IPS-18a (cell line): ENCODE measurements at regions not wholly inside any gene's neighbourhood (a gene's known extent, or its start where the extent isn't known, plus 50 kb on each side); places are given as distances from the start of the nearest gene placed in this dataset.

Source experiments
- H3K27ac ChIP-seq: one replicate; pipeline ENCODE4 v1.5.1; 2013; ENCODE audit warnings: low read length
- H3K27me3 ChIP-seq: one replicate; pipeline ENCODE4 v1.6.1; 2013; ENCODE audit warnings: mild to moderate bottlenecking, low read length; ENCODE audit not compliant: control insufficient read depth, insufficient read depth
- H3K36me3 ChIP-seq: one replicate; pipeline ENCODE4 v1.6.1; 2013; ENCODE audit warnings: low read depth, low read length; ENCODE audit not compliant: control insufficient read depth
- H3K4me1 ChIP-seq: one replicate; pipeline ENCODE4 v1.6.1; 2013; ENCODE audit warnings: low read depth, low read length; ENCODE audit not compliant: control insufficient read depth
- H3K4me3 ChIP-seq: one replicate; pipeline ENCODE4 v1.5.1; 2013; ENCODE audit warnings: low read length
- H3K9ac ChIP-seq: one replicate; pipeline ENCODE4 v1.6.1; 2013; ENCODE audit warnings: mild to moderate bottlenecking, low read length, moderate library complexity
- H3K9me3 ChIP-seq: one replicate; pipeline ENCODE4 v1.6.1; 2013; ENCODE audit warnings: low read depth, low read length; ENCODE audit not compliant: control insufficient read depth

DNA sequence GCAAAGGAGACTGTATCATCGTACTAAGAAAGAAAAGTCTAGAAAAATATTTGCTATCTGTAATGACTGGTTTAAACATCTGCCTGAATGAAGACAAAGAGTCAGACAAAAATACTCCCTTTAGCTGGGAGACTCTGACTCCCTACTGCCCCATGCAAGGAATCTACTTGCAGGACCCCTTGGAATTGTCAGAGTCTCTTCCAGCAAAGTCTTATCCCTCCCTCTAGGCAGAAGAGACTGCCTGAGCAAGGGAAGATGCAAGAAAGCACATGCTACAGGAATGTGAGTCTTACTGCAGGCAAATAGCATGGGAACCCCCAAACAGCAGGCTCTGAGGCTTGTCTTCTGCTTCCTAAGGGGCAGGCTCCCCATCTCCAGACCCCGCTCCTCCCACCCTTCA, 154.0 kb downstream of the KCNA5 start:
- no peak overlapping the region for H3K27ac ChIP-seq
- H3K9me3 ChIP-seq, result no peaks in the 10 kb centered on the region
- no peak overlapping the region for H3K4me3 ChIP-seq
- H3K4me1 ChIP-seq, result peaks cover 14% of the 10 kb centered on the region
- H3K36me3 ChIP-seq, result no peaks in the 10 kb centered on the region
- H3K9ac ChIP-seq, result no peak overlapping the region
- H3K27me3 ChIP-seq, result no peaks in the 10 kb centered on the region

DNA sequence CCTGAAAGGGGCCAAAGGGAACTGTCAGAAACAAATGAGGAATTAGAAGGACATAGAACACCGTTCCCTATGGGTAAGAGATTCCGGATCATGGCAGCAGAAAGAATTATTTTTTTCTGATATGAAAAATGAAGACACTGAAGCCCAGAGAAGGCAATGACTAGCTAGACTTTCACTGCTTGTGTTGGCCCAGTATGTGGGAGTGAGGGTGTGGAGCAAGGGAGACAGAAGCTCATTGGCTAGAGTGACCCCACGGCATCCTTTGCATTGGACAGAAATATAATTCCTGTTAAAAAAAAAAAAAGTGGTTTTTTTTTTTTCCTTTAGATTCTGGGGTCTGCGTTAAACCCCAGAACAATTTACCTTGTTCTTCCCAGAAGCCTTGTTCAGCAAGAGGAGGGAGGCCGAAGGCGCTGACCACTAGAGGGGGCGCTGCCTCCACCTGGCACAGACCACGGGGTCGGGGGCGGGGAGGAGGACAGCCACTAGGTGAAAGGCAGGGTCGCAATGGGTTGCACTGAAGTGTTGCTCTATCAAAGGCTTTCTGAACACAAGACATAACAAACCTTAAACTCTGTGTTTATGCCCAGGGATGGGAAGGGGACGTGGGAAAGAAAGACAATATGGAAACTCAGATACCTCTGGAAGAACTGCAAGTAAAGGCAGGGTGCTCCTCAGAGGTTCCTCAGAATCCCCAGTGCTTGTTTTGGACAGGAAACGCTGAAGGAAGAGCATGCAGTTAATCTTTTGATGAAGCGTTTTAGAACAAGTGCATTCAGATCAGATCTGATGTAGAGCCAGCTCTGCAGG, 156.8 kb downstream of the KCNA5 start:
- Histone ChIP-seq H3K9me3 (no peaks in the 10 kb centered on the region), H3K9ac (no peak overlapping the region), H3K36me3 (no peaks in the 10 kb centered on the region), H3K27ac (no peak overlapping the region), H3K27me3 (no peaks in the 10 kb centered on the region), H3K4me3 (no peak overlapping the region), H3K4me1 (peaks cover 31% of the 10 kb centered on the region)

DNA sequence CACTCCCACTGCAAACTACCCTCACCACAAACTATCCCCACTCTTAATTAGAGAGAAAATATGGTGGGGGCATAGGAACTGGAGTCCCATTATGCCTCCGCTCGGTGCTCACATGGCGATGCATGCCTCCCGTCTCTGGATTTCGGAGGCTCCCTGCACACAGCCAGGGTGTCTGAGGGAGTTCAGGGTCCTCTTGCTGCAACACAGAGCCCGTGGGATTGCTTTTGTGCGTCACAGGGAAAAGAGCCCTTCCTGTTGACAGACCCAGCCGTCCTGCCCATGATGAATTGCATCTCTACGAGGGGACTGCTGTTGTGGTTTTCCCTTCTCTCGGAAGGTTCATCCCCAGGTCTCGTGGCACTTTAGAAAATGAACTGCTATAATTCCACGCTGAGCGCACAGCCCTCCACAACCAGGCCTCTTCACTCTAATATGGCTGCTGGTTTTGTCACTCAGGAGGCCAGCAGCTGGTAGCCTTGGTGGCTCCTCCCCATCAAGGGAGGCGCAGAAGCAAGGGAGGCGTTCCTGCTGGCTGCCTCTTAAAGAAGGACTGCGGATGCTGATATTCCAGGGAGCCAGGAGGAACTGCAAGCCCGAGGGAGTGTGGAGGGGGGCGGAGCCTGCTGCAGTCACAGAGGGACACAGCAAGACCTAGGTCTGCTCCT, 158.0 kb downstream of the KCNA5 start:
- H3K4me1 ChIP-seq, result peaks cover 31% of the 10 kb centered on the region
- H3K4me3 ChIP-seq, result no peak overlapping the region
- no peaks in the 10 kb centered on the region for H3K27me3 ChIP-seq
- no peak overlapping the region for H3K27ac ChIP-seq
- H3K36me3 ChIP-seq, result no peaks in the 10 kb centered on the region
- no peaks in the 10 kb centered on the region for H3K9me3 ChIP-seq
- no peak overlapping the region for H3K9ac ChIP-seq

DNA sequence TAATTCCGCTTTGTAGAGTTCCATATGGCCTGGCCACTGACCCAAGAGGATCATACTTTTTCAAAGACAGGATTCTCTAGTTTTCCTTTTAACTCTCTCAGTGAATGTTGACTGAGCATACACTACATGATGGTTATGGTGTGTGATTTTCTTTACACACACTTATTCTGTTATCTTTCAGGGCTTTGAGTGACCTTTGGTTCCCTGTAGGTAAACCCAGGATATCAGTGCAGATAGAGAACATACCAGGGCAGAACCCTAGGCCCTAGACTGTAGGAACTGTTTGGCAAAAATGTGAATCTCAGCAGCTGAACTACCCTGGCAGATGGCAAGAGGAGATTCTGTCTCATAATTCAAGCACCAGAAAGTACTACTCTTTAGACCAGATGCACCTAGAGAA, 159.6 kb downstream of the KCNA5 start:
- no peak overlapping the region for H3K9ac ChIP-seq
- H3K9me3 ChIP-seq, result no peaks in the 10 kb centered on the region
- H3K27ac ChIP-seq, result no peak overlapping the region
- no peak overlapping the region for H3K4me3 ChIP-seq
- peaks cover 31% of the 10 kb centered on the region for H3K4me1 ChIP-seq
- H3K36me3 ChIP-seq, result no peaks in the 10 kb centered on the region
- H3K27me3 ChIP-seq, result no peaks in the 10 kb centered on the region

DNA sequence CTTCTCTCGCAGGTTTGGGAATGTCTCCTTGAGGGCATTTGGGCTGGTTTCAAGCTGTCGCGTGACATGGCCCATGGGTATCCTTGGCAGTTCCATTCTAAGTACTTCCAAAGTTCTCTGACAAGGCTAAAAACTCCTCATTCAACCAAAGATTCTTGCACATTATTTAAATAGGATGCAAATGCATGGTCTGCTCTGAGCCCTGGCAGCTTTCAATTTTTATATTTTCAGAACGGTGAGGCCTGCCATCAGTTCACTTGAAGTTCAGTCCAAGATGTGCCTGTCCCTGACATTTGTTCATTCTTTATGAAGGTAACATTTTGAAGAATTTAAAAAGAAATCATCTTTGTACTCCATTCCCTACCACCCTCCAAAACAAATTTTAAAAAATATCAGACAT, 160.0 kb downstream of the KCNA5 start:
- Histone ChIP-seq H3K4me1 (peaks cover 31% of the 10 kb centered on the region), H3K9me3 (no peaks in the 10 kb centered on the region), H3K27ac (no peak overlapping the region), H3K4me3 (no peak overlapping the region), H3K27me3 (no peaks in the 10 kb centered on the region), H3K9ac (no peak overlapping the region), H3K36me3 (no peaks in the 10 kb centered on the region)

DNA sequence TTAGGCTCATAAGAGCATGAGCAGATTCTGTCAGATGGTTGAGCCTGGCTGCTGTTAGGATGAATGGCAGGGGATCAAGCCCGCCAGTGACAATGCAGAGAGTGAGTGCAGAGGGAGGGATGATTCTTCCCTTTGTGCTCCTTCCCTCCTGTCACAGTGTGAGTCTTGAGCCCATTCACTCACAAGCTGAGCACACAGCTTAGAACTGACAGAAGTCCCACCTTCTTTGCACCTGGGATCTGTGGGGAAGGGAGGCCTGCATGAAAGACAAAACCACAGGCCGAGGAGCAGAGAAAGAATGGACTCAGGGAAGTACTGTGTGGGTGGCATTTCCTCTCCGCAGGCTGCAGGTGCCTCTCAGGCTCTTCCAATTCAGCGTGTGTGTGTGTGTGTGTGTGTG, 160.6 kb downstream of the KCNA5 start:
- no peak overlapping the region for H3K27ac ChIP-seq
- H3K9me3 ChIP-seq, result no peaks in the 10 kb centered on the region
- no peak overlapping the region for H3K4me3 ChIP-seq
- H3K9ac ChIP-seq, result no peak overlapping the region
- H3K27me3 ChIP-seq, result no peaks in the 10 kb centered on the region
- H3K4me1 ChIP-seq, result peaks cover 31% of the 10 kb centered on the region
- H3K36me3 ChIP-seq, result no peaks in the 10 kb centered on the region

DNA sequence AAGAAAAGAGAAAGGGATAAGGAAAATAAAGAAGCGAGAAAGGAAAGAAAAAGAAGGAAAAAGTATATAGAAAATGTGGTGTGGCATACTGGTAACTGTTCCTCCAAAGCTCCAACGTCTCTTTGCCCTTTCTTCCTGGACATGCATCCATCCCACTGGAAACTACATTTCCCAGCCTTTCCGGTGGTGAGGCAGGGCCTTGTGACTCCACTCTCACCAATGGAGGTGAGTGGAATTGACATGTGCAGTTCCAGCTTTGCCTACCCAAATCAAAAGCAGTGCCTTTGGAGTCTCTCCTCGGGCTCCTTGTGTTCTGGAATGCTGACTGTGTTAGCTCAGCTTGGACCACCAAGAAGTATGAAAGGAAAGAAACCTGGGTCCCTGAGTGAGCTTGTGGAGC, 161.2 kb downstream of the KCNA5 start:
- Histone ChIP-seq H3K36me3 (no peaks in the 10 kb centered on the region), H3K27ac (no peak overlapping the region), H3K27me3 (no peaks in the 10 kb centered on the region), H3K4me3 (no peak overlapping the region), H3K9me3 (no peaks in the 10 kb centered on the region), H3K4me1 (peaks cover 31% of the 10 kb centered on the region), H3K9ac (no peak overlapping the region)

DNA sequence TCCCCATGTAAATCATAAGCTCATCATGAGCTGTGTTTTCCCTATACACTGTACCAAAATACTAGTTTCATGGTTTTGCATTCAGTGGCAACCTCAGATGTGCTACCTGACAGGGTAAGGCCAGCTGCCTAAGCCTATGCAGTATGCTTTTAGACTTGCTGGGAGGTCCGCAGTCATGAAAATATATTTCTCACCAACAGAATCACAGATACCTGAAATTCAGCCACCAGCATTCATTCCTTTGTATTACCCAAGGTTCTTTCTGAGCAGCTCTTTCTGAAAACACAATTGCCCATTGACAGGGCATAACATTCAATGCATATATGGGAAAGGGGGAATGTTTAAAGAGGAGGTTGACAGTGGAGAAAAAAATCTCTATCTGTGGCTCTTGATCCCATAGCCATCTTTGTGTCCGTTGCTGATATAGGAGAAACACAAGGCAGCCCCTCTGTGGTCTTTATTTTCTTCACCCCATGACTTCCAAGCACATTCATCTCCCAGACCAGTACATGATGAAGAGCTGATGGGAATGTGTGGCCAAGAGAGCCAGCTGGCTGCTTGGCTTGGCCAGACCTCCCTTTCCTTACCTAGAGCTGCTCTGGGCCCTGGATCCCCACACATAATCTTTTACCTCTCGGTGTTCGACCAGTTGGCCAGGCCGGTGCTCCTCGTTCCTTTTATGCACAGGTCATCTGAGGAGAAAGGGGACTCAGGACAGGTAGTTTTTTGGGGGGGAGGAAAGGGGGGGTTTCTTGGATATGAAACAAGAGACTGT, 162.9 kb downstream of the KCNA5 start:
- Histone ChIP-seq H3K9ac (no peak overlapping the region), H3K9me3 (no peaks in the 10 kb centered on the region), H3K27ac (no peak overlapping the region), H3K36me3 (no peaks in the 10 kb centered on the region), H3K4me1 (peaks cover 21% of the 10 kb centered on the region), H3K27me3 (no peaks in the 10 kb centered on the region), H3K4me3 (no peak overlapping the region)

DNA sequence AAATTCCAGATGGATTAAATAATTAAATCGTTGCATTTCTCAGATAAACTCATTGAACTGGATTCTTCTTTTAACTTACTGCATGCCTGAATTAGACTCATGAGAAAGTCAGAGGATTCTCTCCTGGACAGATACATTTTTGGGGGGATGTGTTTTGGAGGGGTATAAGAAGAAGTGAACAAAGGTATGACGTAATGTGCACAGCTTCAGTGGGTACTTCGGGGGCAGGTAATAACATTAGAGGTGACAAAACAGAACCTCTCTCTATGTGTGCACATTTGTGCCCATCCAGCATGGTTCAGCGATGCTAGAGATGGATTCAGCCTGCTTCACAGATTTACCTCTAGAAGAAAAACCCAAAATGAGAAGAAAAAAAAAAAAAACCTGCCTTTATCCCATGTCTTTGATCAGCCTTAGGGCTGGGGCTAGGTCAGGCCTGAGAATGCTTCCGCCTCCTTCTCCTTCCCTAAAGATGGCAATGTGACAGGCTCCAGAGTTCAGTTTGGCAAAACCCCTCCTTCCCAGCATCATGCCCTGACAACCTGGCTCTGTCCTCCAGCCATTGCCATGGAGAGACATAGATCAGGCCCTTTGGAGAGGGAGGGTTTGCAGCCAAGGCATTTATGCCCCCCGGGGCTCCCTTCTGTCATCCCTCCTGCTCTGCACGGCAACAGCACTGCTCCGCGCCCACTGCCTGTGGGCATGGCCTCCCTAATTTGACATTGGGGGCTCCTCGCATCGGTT, 166.7 kb downstream of the KCNA5 start:
- Histone ChIP-seq H3K4me3 (no peak overlapping the region), H3K27ac (no peak overlapping the region), H3K4me1 (peaks cover under 1% of the 10 kb centered on the region), H3K36me3 (no peaks in the 10 kb centered on the region), H3K27me3 (no peaks in the 10 kb centered on the region), H3K9me3 (no peaks in the 10 kb centered on the region), H3K9ac (no peak overlapping the region)

DNA sequence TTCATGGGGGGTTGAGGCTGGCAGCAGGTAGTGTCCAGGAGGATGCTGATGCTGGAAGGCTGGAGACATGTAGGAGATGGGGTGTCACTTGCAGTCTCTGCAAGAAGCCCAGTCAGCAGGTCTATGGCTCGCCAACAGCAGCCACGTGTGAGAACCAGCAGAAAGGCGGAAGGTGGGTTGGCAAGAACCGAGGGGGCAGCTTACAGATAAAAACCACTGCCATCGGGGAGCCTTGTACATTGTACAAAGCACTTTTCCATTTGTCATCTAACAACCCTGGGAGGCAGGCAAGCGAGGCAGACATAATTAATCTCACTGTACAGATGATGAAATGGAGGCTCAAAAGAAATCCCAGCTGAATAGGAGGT, 167.2 kb downstream of the KCNA5 start:
- no peaks in the 10 kb centered on the region for H3K36me3 ChIP-seq
- H3K4me1 ChIP-seq, result no peaks in the 10 kb centered on the region
- no peaks in the 10 kb centered on the region for H3K27me3 ChIP-seq
- H3K4me3 ChIP-seq, result no peak overlapping the region
- no peak overlapping the region for H3K9ac ChIP-seq
- no peak overlapping the region for H3K27ac ChIP-seq
- no peaks in the 10 kb centered on the region for H3K9me3 ChIP-seq

DNA sequence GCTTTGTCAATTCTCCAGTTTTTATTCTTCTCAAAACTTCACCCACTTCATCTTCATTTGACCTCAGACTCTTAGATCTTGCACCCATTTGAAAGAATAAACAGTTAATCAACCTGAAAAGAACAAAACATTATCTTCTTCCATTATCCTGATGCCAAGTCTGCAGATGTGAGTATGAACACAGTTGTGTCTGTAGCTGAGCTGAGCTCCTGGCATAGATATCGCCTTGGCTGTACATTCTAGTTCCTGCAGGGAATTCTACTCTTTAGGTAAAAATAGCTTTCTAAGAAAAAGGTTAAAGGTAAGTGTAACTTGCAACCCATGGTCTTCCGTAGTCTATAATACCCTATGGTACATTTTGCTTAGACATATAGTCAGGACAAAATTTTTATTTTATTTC, 169.7 kb downstream of the KCNA5 start:
- Histone ChIP-seq H3K36me3 (no peaks in the 10 kb centered on the region), H3K9me3 (no peaks in the 10 kb centered on the region), H3K4me1 (no peaks in the 10 kb centered on the region), H3K27ac (no peak overlapping the region), H3K27me3 (no peaks in the 10 kb centered on the region), H3K9ac (no peak overlapping the region), H3K4me3 (no peak overlapping the region)
